Stimulated activated effector memory CD8-positive, alpha-beta T cell treated with anti-CD3 and anti-CD28 coated beads, Interleukin-12 subunit alpha, Interleukin-12 subunit beta, amount 100 ng/mL, for 72 hours (primary cell): ENCODE measurements at regions not wholly inside any gene's neighbourhood (a gene's known extent, or its start where the extent isn't known, plus 50 kb on each side); places are given as distances from the start of the nearest gene placed in this dataset.
A peak's percentile ranks its signal among the peaks of the same experiment; 100 is the strongest.

ENCODE experiments used
- ATAC-seq: fragments of 150-1000 bp; cut with Tn5 transposase; 2 replicates; pipeline ENCODE4 v1.10.0; 2021
- DNase-seq, 2 donors: peaks; one replicate each; pipeline ENCODE4 v3.0.0; 2021 to 2022; ENCODE audit warnings: low spot score in 2 of 2
- H3K27ac Mint-ChIP-seq: one replicate; pipeline ENCODE4 v1.8.0; 2022; ENCODE audit warnings: mild to moderate bottlenecking, mixed read lengths
- H3K36me3 Mint-ChIP-seq: one replicate; pipeline ENCODE4 v1.8.0; 2022; ENCODE audit warnings: mild to moderate bottlenecking, mixed read lengths
- H3K4me1 Mint-ChIP-seq: one replicate; pipeline ENCODE4 v1.8.0; 2022; ENCODE audit warnings: mixed read lengths
- H3K4me3 Mint-ChIP-seq: one replicate; pipeline ENCODE4 v1.8.0; 2022; ENCODE audit warnings: mild to moderate bottlenecking, mixed read lengths
- H3K9me3 Mint-ChIP-seq: one replicate; pipeline ENCODE4 v1.8.0; 2022; ENCODE audit warnings: mixed read lengths

DNA sequence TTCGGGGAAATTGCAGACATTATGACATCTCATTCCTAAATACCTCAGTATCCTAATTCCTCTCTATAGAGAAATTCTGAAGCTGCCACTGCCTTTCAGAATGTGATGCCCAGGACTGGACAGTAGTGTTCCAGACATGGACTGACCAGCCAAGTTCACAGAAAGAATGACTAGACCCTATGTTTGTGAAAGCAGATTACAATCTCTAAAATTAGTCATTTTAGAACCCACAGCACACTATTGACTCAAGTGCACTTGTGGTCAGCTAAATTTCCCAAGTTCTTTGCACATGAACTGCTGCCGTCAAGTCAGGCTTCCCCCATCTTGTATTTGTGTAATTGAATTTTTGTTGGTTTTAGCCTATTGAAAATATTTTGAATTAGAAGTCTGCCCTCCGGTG, 81.0 kb upstream of the ESX1 start:
- H3K9me3 Mint-ChIP-seq: no peaks in the 10 kb centered on the region
- no peak overlapping the region for H3K27ac Mint-ChIP-seq
- no peaks in the 10 kb centered on the region for H3K4me1 Mint-ChIP-seq
- H3K4me3 Mint-ChIP-seq: no peak overlapping the region
- no peaks in the 10 kb centered on the region for H3K36me3 Mint-ChIP-seq
- DNase-seq (no peak), ATAC-seq (peak; percentile 51)

DNA sequence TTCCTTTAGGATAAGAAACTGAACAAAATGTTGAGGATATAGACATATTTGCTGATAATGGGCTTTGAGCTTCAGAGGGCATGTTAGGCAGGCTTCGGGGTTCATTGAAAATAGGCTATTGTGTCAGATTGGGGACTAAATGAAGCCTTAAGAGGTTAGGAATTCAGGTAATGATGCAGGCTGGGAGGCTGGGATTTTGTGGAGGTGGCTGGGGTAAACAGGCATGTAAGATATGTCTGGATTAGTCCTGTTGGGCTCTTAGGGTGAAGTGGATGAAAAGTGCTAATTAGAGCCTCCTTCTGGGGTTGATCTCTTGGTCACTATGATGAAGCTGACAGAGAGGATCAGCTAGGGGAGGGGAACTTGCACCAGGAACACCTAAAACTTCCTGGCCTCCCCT, 80.2 kb upstream of the ESX1 start:
- Mint-ChIP-seq H3K27ac (no peak overlapping the region), H3K4me3 (no peak overlapping the region), H3K36me3 (no peaks in the 10 kb centered on the region), H3K9me3 (no peaks in the 10 kb centered on the region), H3K4me1 (no peaks in the 10 kb centered on the region)
- no peak for DNase-seq
- no peak for ATAC-seq

GRCh38 chrX:104330966-104331365, 76.2 kb upstream of the ESX1 start:
- ATAC-seq (no peak), DNase-seq (no peak)
- Mint-ChIP-seq H3K4me1 (no peaks in the 10 kb centered on the region), H3K9me3 (no peaks in the 10 kb centered on the region), H3K4me3 (no peak overlapping the region), H3K36me3 (no peaks in the 10 kb centered on the region), H3K27ac (no peak overlapping the region)

DNA sequence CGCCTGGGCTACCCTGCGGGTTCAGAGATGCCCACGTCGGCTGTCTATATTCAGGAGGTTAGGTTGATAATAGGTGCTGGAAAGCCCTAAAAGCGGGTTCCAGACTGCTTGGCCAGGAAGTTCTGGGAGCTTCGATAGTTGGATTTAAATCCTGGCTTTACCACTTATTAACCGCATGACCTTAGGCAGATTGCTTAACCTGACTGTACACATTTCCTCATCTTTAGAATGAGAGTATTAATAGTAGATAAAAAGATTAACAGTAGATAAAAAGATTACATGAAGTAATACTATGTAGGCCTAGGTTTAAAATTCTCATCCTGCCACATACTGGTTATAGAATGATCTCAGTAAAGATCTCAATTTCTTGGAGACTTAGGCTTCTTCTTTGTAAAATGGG, 75.0 kb upstream of the ESX1 start:
- Mint-ChIP-seq H3K9me3 (no peaks in the 10 kb centered on the region), H3K4me1 (no peaks in the 10 kb centered on the region), H3K36me3 (no peaks in the 10 kb centered on the region), H3K27ac (no peak overlapping the region), H3K4me3 (no peak overlapping the region)
- no peak for ATAC-seq
- DNase-seq: no peak

- no peak overlapping the region for H3K4me3 Mint-ChIP-seq
- ATAC-seq (no peak), DNase-seq (no peak)
- no peaks in the 10 kb centered on the region for H3K36me3 Mint-ChIP-seq
- H3K27ac Mint-ChIP-seq: no peak overlapping the region
- no peaks in the 10 kb centered on the region for H3K4me1 Mint-ChIP-seq
- no peaks in the 10 kb centered on the region for H3K9me3 Mint-ChIP-seq
These were observed 70.5 kb upstream of the ESX1 start for GRCh38 chrX:104325213-104325585.

DNA sequence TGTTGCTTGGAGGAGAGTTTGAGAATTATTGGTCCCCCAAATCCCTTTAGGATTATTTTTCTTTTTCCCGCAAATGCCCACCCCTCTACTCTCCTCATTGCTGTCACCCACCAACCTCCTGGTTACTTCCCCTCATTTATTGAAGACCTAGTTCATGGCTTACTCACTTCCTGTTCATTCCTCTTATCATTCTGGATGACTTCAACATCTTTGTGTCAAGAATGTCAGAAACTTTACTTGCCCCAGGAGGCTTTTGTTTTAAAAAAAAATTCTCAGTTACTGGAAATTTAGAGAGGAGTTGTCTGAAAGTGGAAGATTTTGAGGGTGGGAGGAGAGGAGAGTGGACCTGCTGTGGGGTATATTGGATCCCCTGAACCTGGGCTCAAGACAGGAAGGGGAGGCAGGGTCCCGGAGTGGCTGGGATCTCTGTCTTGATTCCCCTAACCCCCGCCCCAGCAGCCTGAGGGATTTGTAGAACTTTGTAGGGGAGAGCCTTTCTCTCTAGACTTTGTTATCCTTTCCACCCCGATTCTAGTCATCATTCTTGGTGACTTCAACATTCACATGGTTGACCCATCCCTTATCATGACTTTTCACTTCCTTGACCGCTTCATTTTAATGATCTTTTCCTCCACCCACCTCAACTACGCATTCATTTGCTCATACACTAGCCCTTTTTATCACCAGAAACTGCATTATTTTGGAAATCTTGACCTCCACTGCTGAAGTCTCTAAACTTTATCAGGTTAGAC, 69.9 kb upstream of the ESX1 start:
- ATAC-seq (no peak), DNase-seq (no peak)
- H3K4me3 Mint-ChIP-seq: no peak overlapping the region
- no peaks in the 10 kb centered on the region for H3K36me3 Mint-ChIP-seq
- H3K27ac Mint-ChIP-seq: no peak overlapping the region
- H3K4me1 Mint-ChIP-seq: no peaks in the 10 kb centered on the region
- no peaks in the 10 kb centered on the region for H3K9me3 Mint-ChIP-seq

- no peak for ATAC-seq
- no peaks in the 10 kb centered on the region for H3K4me1 Mint-ChIP-seq
- H3K27ac Mint-ChIP-seq: no peak overlapping the region
- no peaks in the 10 kb centered on the region for H3K36me3 Mint-ChIP-seq
- no peak overlapping the region for H3K4me3 Mint-ChIP-seq
- H3K9me3 Mint-ChIP-seq: no peaks in the 10 kb centered on the region
- DNase-seq: no peak
These were observed 64.6 kb upstream of the ESX1 start for GRCh38 chrX:104319346-104319745.

GRCh38 chrX:104318330-104319009, 63.7 kb upstream of the ESX1 start:
- Mint-ChIP-seq H3K27ac (no peak overlapping the region), H3K36me3 (no peaks in the 10 kb centered on the region), H3K9me3 (no peaks in the 10 kb centered on the region), H3K4me1 (no peaks in the 10 kb centered on the region), H3K4me3 (no peak overlapping the region)
- ATAC-seq (no peak), DNase-seq (no peak)

DNA sequence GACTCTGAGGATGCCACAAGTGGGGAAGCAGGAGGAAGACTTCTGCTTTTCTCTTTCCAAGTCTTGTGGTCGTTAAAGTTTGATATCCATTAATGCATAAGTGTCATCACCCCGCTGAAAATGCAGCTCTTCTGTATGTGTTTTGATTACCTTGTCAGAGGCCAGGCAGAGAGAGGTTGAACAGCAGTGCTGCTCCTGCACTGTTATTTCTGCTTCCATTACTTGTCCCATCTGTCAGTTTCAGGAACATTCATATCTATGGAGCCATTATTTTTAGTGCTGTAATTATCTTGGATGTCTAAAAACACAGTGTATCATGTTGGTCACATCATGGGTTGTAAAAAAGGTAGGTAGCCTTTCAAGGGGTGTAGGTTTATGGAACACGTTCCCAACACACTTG, 62.0 kb upstream of the ESX1 start:
- no peak for DNase-seq

DNA sequence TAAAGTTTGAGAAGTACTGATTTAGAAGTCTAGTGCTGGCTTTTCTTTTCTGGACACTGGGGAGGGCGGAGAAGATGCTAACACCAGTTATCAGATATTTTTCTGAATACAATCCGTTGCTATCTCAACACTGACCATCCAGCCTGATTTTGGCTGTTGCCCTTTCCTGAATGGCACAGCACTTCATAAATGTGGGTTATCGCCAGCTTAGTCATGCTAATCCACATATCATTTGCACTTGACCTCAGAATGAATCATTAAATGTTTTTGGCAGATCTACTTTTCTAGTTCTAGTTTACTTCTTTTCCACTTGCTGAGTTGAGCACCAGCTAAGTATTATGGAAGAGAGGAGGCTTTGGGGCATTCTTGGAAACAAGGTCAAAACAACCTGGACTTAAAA, 60.8 kb upstream of the ESX1 start:
- Mint-ChIP-seq H3K36me3 (no peaks in the 10 kb centered on the region), H3K27ac (no peak overlapping the region), H3K9me3 (no peaks in the 10 kb centered on the region), H3K4me3 (no peak overlapping the region), H3K4me1 (no peaks in the 10 kb centered on the region)
- ATAC-seq: no peak
- DNase-seq: no peak

More for the DNA sequence above, 62.0 kb upstream of the ESX1 start:
- Mint-ChIP-seq H3K4me3 (no peak overlapping the region), H3K36me3 (no peaks in the 10 kb centered on the region), H3K4me1 (no peaks in the 10 kb centered on the region), H3K9me3 (no peaks in the 10 kb centered on the region), H3K27ac (no peak overlapping the region)
- ATAC-seq: no peak

GRCh38 chrX:104310657-104311254, 56.0 kb upstream of the ESX1 start:
- H3K9me3 Mint-ChIP-seq: no peaks in the 10 kb centered on the region
- no peaks in the 10 kb centered on the region for H3K4me1 Mint-ChIP-seq
- DNase-seq: no peak
- ATAC-seq: no peak
- H3K27ac Mint-ChIP-seq: no peak overlapping the region
- H3K4me3 Mint-ChIP-seq: no peak overlapping the region
- peaks cover 6% of the 10 kb centered on the region for H3K36me3 Mint-ChIP-seq

DNA sequence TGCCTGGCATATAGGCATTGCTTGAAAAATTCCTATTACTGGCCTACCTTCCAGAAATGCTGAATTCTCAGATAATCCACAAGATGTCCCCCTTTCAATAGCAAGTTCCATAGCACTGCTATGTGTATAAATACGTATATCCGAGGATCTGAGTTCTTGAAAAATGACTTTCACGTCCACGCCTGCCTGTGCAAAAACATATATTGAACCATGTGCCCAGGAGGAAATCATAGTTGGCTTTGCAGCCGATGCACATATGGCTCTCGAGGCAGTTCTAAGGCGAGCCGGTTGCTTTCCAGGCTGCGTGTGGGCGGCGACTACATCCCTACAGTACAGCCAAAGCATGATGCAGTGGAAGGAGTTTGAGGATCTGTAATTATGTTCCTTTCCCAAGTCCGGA, 55.4 kb upstream of the ESX1 start:
- no peaks in the 10 kb centered on the region for H3K9me3 Mint-ChIP-seq
- H3K4me1 Mint-ChIP-seq: no peaks in the 10 kb centered on the region
- no peak overlapping the region for H3K4me3 Mint-ChIP-seq
- ATAC-seq (no peak), DNase-seq (no peak)
- H3K27ac Mint-ChIP-seq: no peak overlapping the region
- peaks cover 6% of the 10 kb centered on the region for H3K36me3 Mint-ChIP-seq

DNA sequence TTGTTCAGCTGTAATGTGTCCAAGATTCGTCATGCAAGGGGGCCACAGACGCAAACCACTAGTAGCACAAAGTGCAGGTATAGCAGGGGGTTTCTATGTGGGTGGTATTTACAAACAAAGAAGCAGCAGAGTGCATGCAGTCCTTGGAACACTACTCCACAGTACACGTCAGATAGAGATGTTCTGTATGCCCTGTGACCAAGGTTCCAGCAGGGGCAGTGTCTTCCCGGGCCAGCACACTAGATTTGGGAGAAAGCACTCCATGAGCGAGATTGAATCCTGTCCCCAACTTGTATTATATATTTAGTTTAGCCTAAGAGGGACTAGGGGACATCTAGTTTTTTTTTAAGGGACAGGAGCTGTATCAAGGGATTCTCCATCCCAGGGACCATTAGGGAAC, 54.4 kb upstream of the ESX1 start:
- no peak for ATAC-seq
- no peaks in the 10 kb centered on the region for H3K9me3 Mint-ChIP-seq
- H3K36me3 Mint-ChIP-seq: peaks cover 6% of the 10 kb centered on the region
- no peak for DNase-seq
- H3K4me1 Mint-ChIP-seq: no peaks in the 10 kb centered on the region
- H3K27ac Mint-ChIP-seq: no peak overlapping the region
- H3K4me3 Mint-ChIP-seq: no peak overlapping the region

- no peak for DNase-seq
- H3K4me3 Mint-ChIP-seq: no peak overlapping the region
These were observed 52.6 kb upstream of the ESX1 start for GRCh38 chrX:104307341-104307740.

GRCh38 chrX:104306180-104306579, 51.4 kb upstream of the ESX1 start:
- H3K4me3 Mint-ChIP-seq: no peak overlapping the region
- ATAC-seq: no peak
- H3K36me3 Mint-ChIP-seq: peaks cover 6% of the 10 kb centered on the region
- DNase-seq: no peak
- no peak overlapping the region for H3K27ac Mint-ChIP-seq
- no peaks in the 10 kb centered on the region for H3K9me3 Mint-ChIP-seq
- H3K4me1 Mint-ChIP-seq: no peaks in the 10 kb centered on the region

More at GRCh38 chrX:104307341-104307740, 52.6 kb upstream of the ESX1 start:
- no peaks in the 10 kb centered on the region for H3K9me3 Mint-ChIP-seq
- H3K27ac Mint-ChIP-seq: no peak overlapping the region
- peaks cover 6% of the 10 kb centered on the region for H3K36me3 Mint-ChIP-seq
- ATAC-seq: no peak
- H3K4me1 Mint-ChIP-seq: no peaks in the 10 kb centered on the region
